H1 (cell line): ENCODE measurements at regions not wholly inside any gene's neighbourhood (a gene's known extent, or its start where the extent isn't known, plus 50 kb on each side); places are given as distances from the start of the nearest gene placed in this dataset.

Source experiments
- CTCF ChIA-PET: fragments of 300-600 bp; sonication (Branson Sonifier 250); formaldehyde crosslinking; loops from one replicate; lab custom pipeline; 2021; ENCODE audit not compliant: partially characterized antibody; lab: Charles Lee
- POLR2A ChIA-PET: fragments of 300-600 bp; sonication (Branson Sonifier 250); formaldehyde crosslinking; loops from one replicate; lab custom pipeline; 2021; ENCODE audit warnings: inconsistent platforms; ENCODE audit not compliant: partially characterized antibody; lab: Charles Lee
- DNase-seq, 2 experiments: peaks; one replicate each; pipeline versions ENCODE4 v3.0.0 to v3.0.0-alpha.2; 2010 to 2022; ENCODE audit warnings: low spot score in 2 of 2, low read depth in 1 of 2, mixed read lengths in 1 of 2
- FAIRE-seq: peaks from 2 replicates; lab custom pipeline; 2011; peaks lifted over from hg19 to GRCh38; lab: Jason Lieb, UNC
- H2AFZ ChIP-seq: 2 replicates; pipeline ENCODE4 v1.8.1; 2012; ENCODE audit warnings: low read length, inconsistent platforms
- H2AK5ac ChIP-seq: 2 replicates; pipeline ENCODE4 v1.6.1; 2013; ENCODE audit warnings: low read depth, low read length
- H2BK120ac ChIP-seq: replicated peaks from 2 replicates; pipeline ENCODE3; 2013; ENCODE audit warnings: low read depth, low read length, inconsistent platforms
- H2BK12ac ChIP-seq: 2 replicates; pipeline ENCODE4 v1.6.1; 2013; ENCODE audit warnings: low read depth, low read length
- H2BK15ac ChIP-seq: 2 replicates; pipeline ENCODE4 v1.6.1; 2013; ENCODE audit warnings: low read length
- H2BK20ac ChIP-seq: 2 replicates; pipeline ENCODE4 v1.6.1; 2013; ENCODE audit warnings: low read length
- H2BK5ac ChIP-seq: 2 replicates; pipeline ENCODE4 v1.6.1; 2013; ENCODE audit warnings: low read depth, low read length
- H3K14ac ChIP-seq: 2 replicates; pipeline ENCODE4 v1.6.1; 2013; ENCODE audit warnings: inconsistent platforms; ENCODE audit not compliant: insufficient read length
- H3K18ac ChIP-seq: 2 replicates; pipeline ENCODE4 v1.6.1; 2013; ENCODE audit warnings: low read length; ENCODE audit errors: extremely low read depth
- H3K23ac ChIP-seq: 2 replicates; pipeline ENCODE4 v1.6.1; 2013; ENCODE audit warnings: inconsistent platforms; ENCODE audit not compliant: insufficient read length
- H3K23me2 ChIP-seq: 2 replicates; pipeline ENCODE4 v1.6.1; 2013; ENCODE audit warnings: low read depth, low read length
- H3K27ac ChIP-seq: 2 replicates; pipeline ENCODE4 v1.6.1; 2011; ENCODE audit warnings: low read depth, low read length, inconsistent platforms
- H3K27me3 ChIP-seq, 4 experiments: replicated peaks in 1 of 4; 1 replicate in 1 of 4; 2 replicates in 3 of 4; pipeline versions ENCODE4 v1.6.1 to v1.8.1; 2011 to 2013; ENCODE audit warnings: low read length in 3 of 4, mild to moderate bottlenecking in 3 of 4, inconsistent platforms in 2 of 4, mixed read lengths in 2 of 4, moderate library complexity in 1 of 4; ENCODE audit not compliant: control insufficient read depth in 3 of 4, insufficient read depth in 3 of 4; ENCODE audit errors: extremely low read depth in 1 of 4
- H3K36me3 ChIP-seq, 4 experiments: 2 replicates each; pipeline versions ENCODE4 v1.6.1 to v1.8.1; 2011 to 2013; ENCODE audit warnings: mild to moderate bottlenecking in 4 of 4, low read length in 3 of 4, moderate library complexity in 2 of 4, control low read depth in 1 of 4, inconsistent platforms in 1 of 4; ENCODE audit not compliant: insufficient read depth in 4 of 4, control insufficient read depth in 2 of 4
- H3K4ac ChIP-seq: replicated peaks from 2 replicates; pipeline ENCODE3; 2013; ENCODE audit warnings: low read length, low read depth, mixed read lengths, inconsistent platforms; ENCODE audit not compliant: insufficient read length
- H3K4me1 ChIP-seq, 4 experiments: replicated peaks in 1 of 4; 1 replicate in 1 of 4; 2 replicates in 3 of 4; pipeline versions ENCODE4 v1.6.1 to v1.8.1; 2011 to 2013; ENCODE audit warnings: low read length in 3 of 4, inconsistent platforms in 2 of 4, mixed read lengths in 1 of 4; ENCODE audit not compliant: insufficient read depth in 4 of 4, control insufficient read depth in 3 of 4
- H3K4me2 ChIP-seq, 2 experiments: 2 replicates each; pipeline versions ENCODE4 v1.6.1 to v1.8.1; 2011 to 2013; ENCODE audit warnings: low read depth in 2 of 2, low read length in 2 of 2, control low read depth in 1 of 2, inconsistent platforms in 1 of 2, mild to moderate bottlenecking in 1 of 2; ENCODE audit not compliant: insufficient read depth in 1 of 2
- H3K4me3 ChIP-seq, 4 experiments: fragments of 200-600, 300-600 bp in 1 of 4; sonication (generic), shearing (Covaris generic), sonication (Bioruptor Twin) in 1 of 4; 2 replicates each; pipeline versions ENCODE4 v1.5.1 to v1.8.1; 2011 to 2016; ENCODE audit warnings: low read length in 4 of 4, low read depth in 3 of 4, control low read depth in 2 of 4, inconsistent platforms in 2 of 4, mild to moderate bottlenecking in 2 of 4, mixed read lengths in 1 of 4, moderate library complexity in 1 of 4; ENCODE audit not compliant: insufficient read depth in 2 of 4; ENCODE audit errors: extremely low read depth in 1 of 4
- H3K56ac ChIP-seq: replicated peaks from 2 replicates; pipeline ENCODE3; 2013; ENCODE audit warnings: low read depth, mild to moderate bottlenecking, mixed read lengths, low read length, inconsistent platforms; ENCODE audit not compliant: insufficient read length
- H3K79me1 ChIP-seq: 2 replicates; pipeline ENCODE4 v1.6.1; 2013; ENCODE audit warnings: low read depth, low read length, control low read depth
- H3K79me2 ChIP-seq, 2 experiments: 2 replicates each; pipeline versions ENCODE4 v1.6.1 to v1.8.1; 2012 to 2013; ENCODE audit warnings: low read length in 2 of 2, mild to moderate bottlenecking in 2 of 2, inconsistent platforms in 1 of 2; ENCODE audit not compliant: insufficient read depth in 2 of 2, control insufficient read depth in 1 of 2
- H3K9ac ChIP-seq, 4 experiments: replicated peaks in 1 of 4; 1 replicate in 1 of 4; 2 replicates in 3 of 4; pipeline versions ENCODE4 v1.6.1 to v1.8.1; 2011 to 2013; ENCODE audit warnings: low read depth in 3 of 4, low read length in 3 of 4, control low read depth in 2 of 4, mild to moderate bottlenecking in 2 of 4, moderate library complexity in 2 of 4, inconsistent platforms in 1 of 4; ENCODE audit errors: extremely low read depth in 1 of 4
- H3K9me3 ChIP-seq, 2 experiments: 2 replicates each; pipeline versions ENCODE4 v1.6.1 to v1.8.1; 2012 to 2013; ENCODE audit warnings: mild to moderate bottlenecking in 2 of 2, moderate library complexity in 2 of 2, control low read depth in 1 of 2, inconsistent platforms in 1 of 2, low read depth in 1 of 2, low read length in 1 of 2, mixed read lengths in 1 of 2; ENCODE audit not compliant: insufficient read depth in 2 of 2
- H4K20me1 ChIP-seq, 2 experiments: replicated peaks in 1 of 2; 2 replicates each; pipeline versions ENCODE3 to v1.8.1; 2011 to 2013; ENCODE audit warnings: inconsistent platforms in 2 of 2, low read length in 2 of 2, mild to moderate bottlenecking in 1 of 2; ENCODE audit not compliant: insufficient read depth in 2 of 2, control insufficient read depth in 1 of 2
- H4K5ac ChIP-seq: 2 replicates; pipeline ENCODE4 v1.6.1; 2013; ENCODE audit warnings: low read length, low read depth, mixed read lengths, inconsistent platforms; ENCODE audit not compliant: insufficient read length
- H4K8ac ChIP-seq: 2 replicates; pipeline ENCODE4 v1.8.0; 2013; ENCODE audit warnings: mild to moderate bottlenecking, moderate library complexity, low read length, inconsistent platforms; ENCODE audit not compliant: insufficient read depth; ENCODE audit errors: extremely low read depth
- H4K91ac ChIP-seq: replicated peaks from 2 replicates; pipeline ENCODE3; 2013; ENCODE audit warnings: low read length, mixed read lengths, inconsistent platforms; ENCODE audit not compliant: insufficient read length
- E2F6 ChIP-seq: IDR thresholded peaks from 2 replicates; pipeline ENCODE4 v1.6.1; 2012; ENCODE audit warnings: inconsistent platforms
- WGBS, 2 experiments: shearing (Covaris generic) in 1 of 2; methylation state at CpG; one replicate each; pipeline versions ENCODE4 v1.1.6 to v1.1.7; 2013 to 2015; ENCODE audit warnings: low lambda C conversion rate in 2 of 2, mixed read lengths in 2 of 2, inconsistent platforms in 1 of 2, low coverage in 1 of 2, missing lambda C conversion rate in 1 of 2; ENCODE audit not compliant: insufficient replicate concordance in 2 of 2, insufficient coverage in 1 of 2, insufficient read length in 1 of 2; ENCODE audit errors: extremely low coverage in 1 of 2, missing lambda C conversion rate in 1 of 2; 5-methylcytosine and 5-hydroxymethylcytosine counted together

DNA sequence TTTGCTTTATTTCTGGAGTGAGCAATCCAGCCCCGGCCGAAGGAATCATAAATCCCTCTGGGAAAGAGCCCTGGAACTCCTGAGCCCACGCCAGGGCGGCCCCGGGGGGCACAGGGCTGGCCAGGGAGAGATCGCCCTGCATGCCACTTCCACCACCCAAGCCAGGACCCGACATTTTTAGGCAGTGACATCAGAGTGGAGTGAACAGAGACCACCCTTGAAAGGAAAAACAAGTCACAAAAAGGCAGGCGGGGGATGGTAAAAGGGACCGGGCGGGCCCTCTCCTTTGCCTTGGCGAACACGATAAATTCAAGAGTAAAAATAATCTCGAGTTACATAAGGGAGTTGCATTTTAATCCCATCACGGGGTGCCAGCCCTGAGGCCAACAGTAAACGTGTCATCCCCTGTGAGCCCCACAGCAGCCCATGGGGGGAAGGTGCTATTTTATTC is 284.1 kb downstream of the C16orf95 start:
- H4K5ac ChIP-seq = no peak overlapping the region
- H3K4ac ChIP-seq = no peak overlapping the region
- H3K14ac ChIP-seq = no peak overlapping the region
- no peaks in the 10 kb centered on the region for H4K20me1 ChIP-seq
- POLR2A ChIA-PET = no interaction called here
- no peaks in the 10 kb centered on the region for H3K79me1 ChIP-seq
- H4K8ac ChIP-seq = no peak overlapping the region
- H2BK12ac ChIP-seq = no peak overlapping the region
- no peak overlapping the region for H3K4me3 ChIP-seq
- H3K9ac ChIP-seq = no peak overlapping the region
- H2AFZ ChIP-seq = no peak overlapping the region
- no peak overlapping the region for H4K91ac ChIP-seq
- no peaks in the 10 kb centered on the region for H3K9me3 ChIP-seq
- FAIRE-seq = no peak
- CTCF ChIA-PET = no interaction called here
- H3K27me3 ChIP-seq = no peaks in the 10 kb centered on the region
- no peak overlapping the region for H3K4me2 ChIP-seq
- H3K23ac ChIP-seq = no peak overlapping the region
- no peaks in the 10 kb centered on the region for H3K23me2 ChIP-seq
- no peak overlapping the region for H2BK20ac ChIP-seq
- no peak overlapping the region for H3K56ac ChIP-seq
- H3K36me3 ChIP-seq = no peaks in the 10 kb centered on the region
- no peak for DNase-seq
- 87% methylated on average over 15 of the region's 15 CpGs; no CpG with 5 or more reads in 1 of the 2 experiments for WGBS, 2 experiments
- no peak overlapping the region for H3K27ac ChIP-seq
- no peak overlapping the region for H2AK5ac ChIP-seq
- H2BK15ac ChIP-seq = no peak overlapping the region
- H2BK5ac ChIP-seq = no peak overlapping the region
- no peak for TF ChIP-seq E2F6
- no peak overlapping the region for H2BK120ac ChIP-seq
- H3K4me1 ChIP-seq = no peaks in the 10 kb centered on the region; a peak in 1 of 7 replicates
- no peak overlapping the region for H3K18ac ChIP-seq
- no peaks in the 10 kb centered on the region for H3K79me2 ChIP-seq
